KMS-11 (cell line): ENCODE measurements at regions not wholly inside any gene's neighbourhood (a gene's known extent, or its start where the extent isn't known, plus 50 kb on each side); places are given as distances from the start of the nearest gene placed in this dataset.
"Not testable (repeated sequence)": the region's sequence is repeated elsewhere in the genome, so short reads cannot be mapped to it uniquely, and the experiment has no call there.

Experiments used
- H2AFZ ChIP-seq: fragments of 200-600 bp; sonication (generic); 2 replicates; pipeline ENCODE4 v1.6.1; 2016; ENCODE audit warnings: antibody characterized with exemption, mixed run types, low read depth
- H3K27ac ChIP-seq: fragments of 200-600 bp; sonication (generic); 2 replicates; pipeline ENCODE4 v1.6.1; 2016; ENCODE audit warnings: mild to moderate bottlenecking, mixed run types
- H3K27me3 ChIP-seq: fragments of 200-600 bp; sonication (generic); 2 replicates; pipeline ENCODE4 v1.6.1; 2017; ENCODE audit warnings: mild to moderate bottlenecking, low read depth, mixed run types, moderate library complexity; ENCODE audit not compliant: insufficient read depth
- H3K36me3 ChIP-seq: fragments of 200-600 bp; sonication (generic); 2 replicates; pipeline ENCODE4 v1.6.1; 2017; ENCODE audit warnings: mild to moderate bottlenecking, mixed run types; ENCODE audit not compliant: insufficient read depth
- H3K4me1 ChIP-seq: fragments of 200-600 bp; sonication (generic); 2 replicates; pipeline ENCODE4 v1.6.1; 2016; ENCODE audit warnings: mild to moderate bottlenecking, low read depth, mixed run types; ENCODE audit not compliant: poor library complexity, severe bottlenecking
- H3K4me2 ChIP-seq: fragments of 200-600 bp; sonication (generic); 2 replicates; pipeline ENCODE4 v1.7.0; 2016; ENCODE audit warnings: mild to moderate bottlenecking, mixed run types
- H3K4me3 ChIP-seq: fragments of 200-600 bp; sonication (generic); IDR thresholded peaks from 2 replicates; pipeline ENCODE4 v1.6.1; 2017; ENCODE audit warnings: low read depth, low read length, mixed read lengths; ENCODE audit not compliant: insufficient read depth
- H3K79me2 ChIP-seq: fragments of 200-600 bp; sonication (generic); 2 replicates; pipeline ENCODE4 v1.6.1; 2016; ENCODE audit warnings: low read depth, mixed run types; ENCODE audit not compliant: insufficient read depth
- H3K9ac ChIP-seq: fragments of 200-600 bp; sonication (generic); 2 replicates; pipeline ENCODE4 v1.6.1; 2016; ENCODE audit warnings: mild to moderate bottlenecking, mixed run types
- H4K20me1 ChIP-seq: fragments of 200-600 bp; sonication (generic); 2 replicates; pipeline ENCODE4 v1.6.1; 2016; ENCODE audit warnings: mild to moderate bottlenecking, mixed run types; ENCODE audit not compliant: insufficient read depth
- TF ChIP-seq, protein P1 (sequence below): fragments of 200-600 bp; sonication (generic); conservative IDR thresholded peaks from 2 replicates; pipeline ENCODE4 v1.6.1; 2017; ENCODE audit warnings: low read depth, mild to moderate bottlenecking, antibody characterized with exemption, low read length, moderate library complexity, mixed read lengths

DNA sequence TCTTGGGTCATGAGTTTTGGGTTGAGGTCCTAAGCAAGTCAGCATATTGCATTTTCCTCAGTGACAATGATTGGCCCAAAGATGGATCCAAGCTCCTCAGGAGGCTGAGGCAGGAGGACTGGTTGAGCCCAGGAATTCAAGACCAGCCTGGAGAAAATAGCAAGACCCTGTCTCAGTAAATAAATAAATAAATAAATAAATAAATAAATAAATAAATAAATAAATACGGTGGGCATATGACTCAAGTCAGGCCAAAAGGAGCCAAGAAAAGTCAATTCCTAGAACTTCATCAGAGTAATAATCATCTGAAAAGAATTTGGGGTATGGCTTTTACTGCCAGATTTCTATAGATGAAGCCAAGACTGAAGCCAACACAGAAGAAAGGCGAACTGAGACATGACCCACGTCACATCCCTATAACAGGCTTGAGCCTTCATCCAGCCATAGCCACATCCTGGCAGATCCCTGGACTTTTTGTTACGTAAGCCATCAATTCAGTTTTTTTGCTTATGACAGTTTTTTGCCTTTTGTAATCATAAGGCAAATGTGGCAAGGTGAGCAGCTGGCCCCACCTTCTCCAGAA lies 88.5 kb upstream of the NFASC start:
- no peaks in the 10 kb centered on the region for H3K27me3 ChIP-seq
- TF ChIP-seq, protein P1, sequence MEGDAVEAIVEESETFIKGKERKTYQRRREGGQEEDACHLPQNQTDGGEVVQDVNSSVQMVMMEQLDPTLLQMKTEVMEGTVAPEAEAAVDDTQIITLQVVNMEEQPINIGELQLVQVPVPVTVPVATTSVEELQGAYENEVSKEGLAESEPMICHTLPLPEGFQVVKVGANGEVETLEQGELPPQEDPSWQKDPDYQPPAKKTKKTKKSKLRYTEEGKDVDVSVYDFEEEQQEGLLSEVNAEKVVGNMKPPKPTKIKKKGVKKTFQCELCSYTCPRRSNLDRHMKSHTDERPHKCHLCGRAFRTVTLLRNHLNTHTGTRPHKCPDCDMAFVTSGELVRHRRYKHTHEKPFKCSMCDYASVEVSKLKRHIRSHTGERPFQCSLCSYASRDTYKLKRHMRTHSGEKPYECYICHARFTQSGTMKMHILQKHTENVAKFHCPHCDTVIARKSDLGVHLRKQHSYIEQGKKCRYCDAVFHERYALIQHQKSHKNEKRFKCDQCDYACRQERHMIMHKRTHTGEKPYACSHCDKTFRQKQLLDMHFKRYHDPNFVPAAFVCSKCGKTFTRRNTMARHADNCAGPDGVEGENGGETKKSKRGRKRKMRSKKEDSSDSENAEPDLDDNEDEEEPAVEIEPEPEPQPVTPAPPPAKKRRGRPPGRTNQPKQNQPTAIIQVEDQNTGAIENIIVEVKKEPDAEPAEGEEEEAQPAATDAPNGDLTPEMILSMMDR: no peak
- H3K4me2 ChIP-seq: no peak overlapping the region
- no peaks in the 10 kb centered on the region for H3K4me1 ChIP-seq
- H3K4me3 ChIP-seq: no peak overlapping the region
- H4K20me1 ChIP-seq: no peaks in the 10 kb centered on the region
- H2AFZ ChIP-seq: no peak overlapping the region
- H3K36me3 ChIP-seq: no peaks in the 10 kb centered on the region
- no peak overlapping the region for H3K9ac ChIP-seq
- no peaks in the 10 kb centered on the region for H3K79me2 ChIP-seq
- no peak overlapping the region for H3K27ac ChIP-seq

DNA sequence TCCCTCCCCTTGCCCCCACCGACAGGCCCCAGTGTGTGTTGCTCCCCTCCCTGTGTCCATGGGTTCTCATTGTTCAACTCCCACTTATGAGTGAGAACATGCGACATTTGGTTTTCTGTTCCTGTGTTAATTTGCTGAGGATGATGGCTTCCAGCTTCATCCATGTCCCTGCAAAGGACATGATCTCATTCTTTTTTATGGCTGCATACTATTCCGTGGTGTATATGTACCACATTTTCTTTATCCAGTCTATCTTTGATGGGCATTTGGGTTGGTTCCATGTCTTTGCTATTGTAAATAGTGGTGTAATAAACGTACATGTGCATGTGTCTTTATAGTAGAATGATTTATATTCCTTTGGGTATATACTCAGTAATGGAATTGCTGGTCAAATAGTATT lies 85.6 kb upstream of the NFASC start:
- H3K4me2 ChIP-seq, H3K36me3 ChIP-seq, H3K4me1 ChIP-seq, H3K27me3 ChIP-seq, H3K79me2 ChIP-seq, H3K27ac ChIP-seq, H3K4me3 ChIP-seq, H4K20me1 ChIP-seq, H3K9ac ChIP-seq, H2AFZ ChIP-seq: not testable (repeated sequence)

DNA sequence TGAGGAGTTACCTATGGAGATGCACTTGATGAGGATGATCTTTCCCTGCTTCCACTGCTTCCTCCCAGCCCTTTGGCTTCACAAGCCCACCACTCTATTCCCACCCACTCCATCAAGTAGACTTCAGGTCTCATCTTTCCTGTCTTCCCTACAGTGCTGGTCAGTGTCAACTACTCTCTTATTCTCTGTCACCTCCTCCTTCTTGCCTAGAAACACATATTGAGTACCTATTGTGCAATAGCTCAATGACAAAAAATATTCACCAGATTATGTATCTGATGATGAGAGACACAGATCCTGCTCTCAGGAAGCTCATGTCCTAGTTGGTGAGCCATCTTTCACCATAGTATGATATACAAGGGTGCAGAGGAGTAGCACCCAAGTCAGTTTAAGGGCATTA lies 82.2 kb upstream of the NFASC start:
- H3K79me2 ChIP-seq: no peaks in the 10 kb centered on the region
- H3K27me3 ChIP-seq: no peaks in the 10 kb centered on the region
- no peaks in the 10 kb centered on the region for H4K20me1 ChIP-seq
- H3K4me3 ChIP-seq: no peak overlapping the region
- no peaks in the 10 kb centered on the region for H3K36me3 ChIP-seq
- no peak overlapping the region for H3K9ac ChIP-seq
- H3K4me2 ChIP-seq: no peak overlapping the region
- H3K27ac ChIP-seq: no peak overlapping the region
- H3K4me1 ChIP-seq: no peaks in the 10 kb centered on the region
- TF ChIP-seq, protein P1: no peak
- H2AFZ ChIP-seq: no peak overlapping the region

DNA sequence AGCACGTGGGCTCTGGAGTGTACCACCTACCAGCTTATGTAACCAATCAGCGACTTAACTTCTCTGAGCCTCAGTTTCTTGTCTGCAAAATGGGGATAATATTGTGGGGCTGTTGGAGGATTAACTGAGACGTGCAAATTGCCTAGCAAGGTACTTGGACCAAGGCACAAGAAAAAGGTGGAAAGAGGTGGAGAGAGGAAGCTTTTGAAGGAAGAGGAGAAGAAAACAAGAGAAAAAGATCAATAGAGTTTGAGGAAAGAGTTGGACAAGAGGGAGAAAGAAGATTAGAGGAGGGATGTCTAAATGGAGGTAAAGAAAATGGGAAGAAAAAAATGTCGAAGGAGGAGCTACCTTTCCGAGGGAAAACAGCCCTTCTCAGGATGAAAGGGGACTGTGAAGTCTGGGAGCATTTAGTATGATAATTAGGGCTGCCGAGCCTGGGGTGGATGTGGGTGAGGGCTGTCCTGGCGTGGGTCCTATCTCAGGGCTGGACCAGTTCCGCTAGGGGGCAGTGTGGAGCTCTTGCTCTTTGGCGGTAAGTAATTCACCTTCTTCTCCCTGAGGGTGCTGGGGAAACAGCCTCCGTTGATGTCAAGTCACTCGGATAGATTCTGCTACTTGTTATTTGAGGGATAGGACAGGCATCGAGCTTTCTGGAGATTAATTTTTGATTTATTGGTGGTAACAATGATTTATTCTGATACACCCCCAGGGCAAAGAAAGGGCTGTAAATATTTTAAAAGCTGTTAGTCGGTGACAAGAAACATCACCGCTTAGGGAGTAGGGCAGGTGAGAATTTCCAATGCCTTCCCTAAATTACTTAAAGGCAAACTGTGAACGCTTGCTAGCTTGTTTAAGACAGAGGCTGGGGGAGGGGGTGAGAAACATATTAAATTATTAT lies 79.0 kb upstream of the NFASC start:
- no peak overlapping the region for H3K4me2 ChIP-seq
- no peaks in the 10 kb centered on the region for H3K79me2 ChIP-seq
- no peaks in the 10 kb centered on the region for H3K4me1 ChIP-seq
- TF ChIP-seq, protein P1: peak; percentile 90
- H4K20me1 ChIP-seq: no peaks in the 10 kb centered on the region
- no peak overlapping the region for H2AFZ ChIP-seq
- no peak overlapping the region for H3K9ac ChIP-seq
- no peaks in the 10 kb centered on the region for H3K36me3 ChIP-seq
- no peaks in the 10 kb centered on the region for H3K27me3 ChIP-seq
- no peak overlapping the region for H3K4me3 ChIP-seq
- no peak overlapping the region for H3K27ac ChIP-seq

DNA sequence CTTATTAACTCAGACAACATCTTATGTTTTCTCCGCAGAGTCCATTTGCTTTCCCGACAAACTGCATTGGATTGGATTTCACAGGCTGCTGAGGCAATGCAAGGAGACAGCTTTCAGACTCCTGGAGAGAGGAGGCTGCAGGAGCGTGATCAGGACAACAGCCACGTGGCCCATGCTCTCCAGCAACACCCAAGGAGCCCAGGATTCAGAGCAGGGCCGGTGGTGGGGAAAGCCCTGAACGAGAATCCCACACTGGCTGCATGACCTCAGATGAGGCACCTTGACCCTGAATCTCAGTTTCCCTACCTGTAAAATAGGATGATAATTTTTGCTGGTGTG lies 78.3 kb upstream of the NFASC start:
- Histone ChIP-seq H4K20me1 (no peaks in the 10 kb centered on the region), H3K4me1 (no peaks in the 10 kb centered on the region), H3K9ac (no peak overlapping the region), H3K79me2 (no peaks in the 10 kb centered on the region), H3K27ac (no peak overlapping the region), H2AFZ (no peak overlapping the region), H3K36me3 (no peaks in the 10 kb centered on the region), H3K27me3 (no peaks in the 10 kb centered on the region), H3K4me2 (no peak overlapping the region), H3K4me3 (no peak overlapping the region)
- TF ChIP-seq, protein P1: no peak
